Urinary bladder (tissue), 3 donors: ENCODE measurements at regions not wholly inside any gene's neighbourhood (a gene's known extent, or its start where the extent isn't known, plus 50 kb on each side); places are given as distances from the start of the nearest gene placed in this dataset.
"Not testable (repeated sequence)": the region's sequence is repeated elsewhere in the genome, so short reads cannot be mapped to it uniquely, and the experiment has no call there.

Source experiments
- DNase-seq: peaks from one replicate; pipeline ENCODE4 v3.0.0-alpha.2; 2015; ENCODE audit errors: extremely low spot score
- H3K27ac ChIP-seq: one replicate; pipeline ENCODE4 v1.5.1; 2013; ENCODE audit warnings: low read depth, mild to moderate bottlenecking, moderate library complexity
- H3K36me3 ChIP-seq: one replicate; pipeline ENCODE4 v1.6.1; 2013; ENCODE audit warnings: mild to moderate bottlenecking, moderate library complexity; ENCODE audit not compliant: insufficient read depth
- H3K4me1 ChIP-seq: one replicate; pipeline ENCODE4 v1.6.1; 2013; ENCODE audit warnings: mild to moderate bottlenecking, moderate library complexity; ENCODE audit not compliant: insufficient read depth
- H3K4me3 ChIP-seq: one replicate; pipeline ENCODE4 v1.5.1; 2013; ENCODE audit warnings: low read depth, low read length
- WGBS: extraction: QIAGEN DNeasy Blood & Tissue Kit; methylation state at CpG from one replicate; pipeline ENCODE4 v1.1.7; 2013; 5-methylcytosine and 5-hydroxymethylcytosine counted together
- donor health status: healthy with polysubstance abuse.
- donor health status: healthy.

GRCh38 chr5:105640328-105640727 is 2030.4 kb downstream of the EFNA5 start:
- 94% methylated on average over 14 of the region's 14 CpGs for WGBS
- H3K27ac ChIP-seq: no peak overlapping the region
- no peaks in the 10 kb centered on the region for H3K4me1 ChIP-seq
- H3K4me3 ChIP-seq: no peak overlapping the region
- H3K36me3 ChIP-seq: no peaks in the 10 kb centered on the region
- no peak for DNase-seq

- WGBS: 92% methylated on average over 6 of the region's 6 CpGs
- Histone ChIP-seq H3K27ac (no peak overlapping the region), H3K36me3 (no peaks in the 10 kb centered on the region), H3K4me3 (no peak overlapping the region), H3K4me1 (no peaks in the 10 kb centered on the region)
- no peak for DNase-seq
Observed at GRCh38 chr5:105639511-105639910, 2031.2 kb downstream of the EFNA5 start.

- Histone ChIP-seq H3K27ac (no peak overlapping the region), H3K36me3 (no peaks in the 10 kb centered on the region), H3K4me1 (no peaks in the 10 kb centered on the region), H3K4me3 (no peak overlapping the region)
- no peak for DNase-seq
- 80% methylated on average over 9 of the region's 9 CpGs for WGBS
Observed at GRCh38 chr5:105639068-105639467, 2031.7 kb downstream of the EFNA5 start.

GRCh38 chr5:105638437-105638836 is 2032.3 kb downstream of the EFNA5 start:
- WGBS: 86% methylated on average over 2 of the region's 2 CpGs
- Histone ChIP-seq H3K36me3 (no peaks in the 10 kb centered on the region), H3K4me1 (no peaks in the 10 kb centered on the region), H3K27ac (no peak overlapping the region), H3K4me3 (no peak overlapping the region)
- no peak for DNase-seq

- Histone ChIP-seq H3K27ac (no peak overlapping the region), H3K36me3 (no peaks in the 10 kb centered on the region), H3K4me3 (no peak overlapping the region), H3K4me1 (no peaks in the 10 kb centered on the region)
- 66% methylated on average over 2 of the region's 2 CpGs for WGBS
- DNase-seq: no peak
Observed at GRCh38 chr5:105632043-105632442, 2038.7 kb downstream of the EFNA5 start.

- H3K36me3 ChIP-seq: no peaks in the 10 kb centered on the region
- H3K27ac ChIP-seq: no peak overlapping the region
- H3K4me1 ChIP-seq: no peaks in the 10 kb centered on the region
- no peak for DNase-seq
- H3K4me3 ChIP-seq: no peak overlapping the region
- WGBS: 78% methylated on average over 3 of the region's 3 CpGs
Observed at GRCh38 chr5:105630803-105631202, 2039.9 kb downstream of the EFNA5 start.

GRCh38 chr5:105619725-105620124 is 2051.0 kb downstream of the EFNA5 start:
- DNase-seq: no peak
- 43% methylated on average over 3 of the region's 3 CpGs for WGBS
- Histone ChIP-seq H3K4me1 (no peaks in the 10 kb centered on the region), H3K36me3 (no peaks in the 10 kb centered on the region), H3K4me3 (no peak overlapping the region), H3K27ac (no peak overlapping the region)

GRCh38 chr5:105617436-105618215 is 2053.1 kb downstream of the EFNA5 start:
- Histone ChIP-seq H3K4me3 (no peak overlapping the region), H3K36me3 (no peaks in the 10 kb centered on the region), H3K4me1 (no peaks in the 10 kb centered on the region), H3K27ac (no peak overlapping the region)
- DNase-seq: no peak
- 35% methylated on average over 2 of the region's 2 CpGs for WGBS

GRCh38 chr5:105616599-105616998 is 2054.0 kb upstream of the NUDT12 start:
- no peak overlapping the region for H3K4me3 ChIP-seq
- H3K27ac ChIP-seq: no peak overlapping the region
- H3K36me3 ChIP-seq: no peaks in the 10 kb centered on the region
- no peak for DNase-seq
- no peaks in the 10 kb centered on the region for H3K4me1 ChIP-seq
- 40% methylated on average over 2 of the region's 2 CpGs for WGBS

- DNase-seq, H3K36me3 ChIP-seq: not testable (repeated sequence)
Observed at GRCh38 chr5:105602406-105602805, 2039.8 kb upstream of the NUDT12 start.

GRCh38 chr5:105593011-105593760 is 2030.6 kb upstream of the NUDT12 start:
- 55% methylated on average over 6 of the region's 6 CpGs for WGBS
- H3K4me3 ChIP-seq: no peak overlapping the region
- H3K36me3 ChIP-seq: no peaks in the 10 kb centered on the region
- no peak overlapping the region for H3K27ac ChIP-seq
- no peak for DNase-seq
- H3K4me1 ChIP-seq: no peaks in the 10 kb centered on the region

More at GRCh38 chr5:105602406-105602805, 2039.8 kb upstream of the NUDT12 start:
- not testable (repeated sequence) for H3K27ac ChIP-seq, H3K4me3 ChIP-seq, H3K4me1 ChIP-seq

GRCh38 chr5:105587963-105588662 is 2025.5 kb upstream of the NUDT12 start:
- Histone ChIP-seq H3K36me3 (no peaks in the 10 kb centered on the region), H3K4me1 (no peaks in the 10 kb centered on the region), H3K27ac (no peak overlapping the region), H3K4me3 (no peak overlapping the region)
- 49% methylated on average over 6 of the region's 6 CpGs for WGBS
- no peak for DNase-seq

GRCh38 chr5:105581988-105582690 is 2019.5 kb upstream of the NUDT12 start:
- no peak overlapping the region for H3K27ac ChIP-seq
- 54% methylated on average over 7 of the region's 7 CpGs for WGBS
- DNase-seq: no peak
- H3K4me1 ChIP-seq: no peaks in the 10 kb centered on the region
- no peak overlapping the region for H3K4me3 ChIP-seq
- no peaks in the 10 kb centered on the region for H3K36me3 ChIP-seq
